MCF 10A (cell line): ENCODE measurements at regions not wholly inside any gene's neighbourhood (a gene's known extent, or its start where the extent isn't known, plus 50 kb on each side); places are given as distances from the start of the nearest gene placed in this dataset.
A peak's percentile ranks its signal among the peaks of the same experiment; 100 is the strongest.

ENCODE experiments used
- BruUV-seq: library from RNA; stranded (reverse); fragments of 400-500 nt; replicated peaks from 2 replicates; lab custom pipeline; 2021; lab: Mats Ljungman, UMichigan
- CTCF ChIA-PET: fragments of 300-600 bp; sonication (Branson Sonifier 250); formaldehyde crosslinking; extraction: SDS; loops from one replicate; lab custom pipeline; 2021; ENCODE audit warnings: antibody characterized with exemption, inconsistent platforms; lab: Yijun Ruan, JAX
- POLR2A ChIA-PET: fragments of 300-600, 350-650 bp; sonication (Branson Sonifier 250); formaldehyde crosslinking; extraction: SDS; loops from one replicate; lab custom pipeline; 2020; ENCODE audit warnings: antibody characterized with exemption, inconsistent platforms; lab: Yijun Ruan, JAX
- DNase-seq: peaks from one replicate; pipeline ENCODE4 v3.0.0-alpha.2; 2018; ENCODE audit not compliant: unreplicated experiment
- H3K27ac Mint-ChIP-seq: one replicate; pipeline ENCODE4 v1.8.0; 2022; ENCODE audit warnings: mild to moderate bottlenecking, low read depth, mixed read lengths; ENCODE audit not compliant: unreplicated experiment
- H3K27me3 Mint-ChIP-seq: one replicate; pipeline ENCODE4 v1.8.0; 2022; ENCODE audit warnings: mixed read lengths; ENCODE audit not compliant: insufficient read depth, unreplicated experiment
- H3K36me3 Mint-ChIP-seq: one replicate; pipeline ENCODE4 v1.8.0; 2022; ENCODE audit warnings: mild to moderate bottlenecking, moderate library complexity, mixed read lengths; ENCODE audit not compliant: insufficient read depth, unreplicated experiment
- H3K4me1 Mint-ChIP-seq: one replicate; pipeline ENCODE4 v1.8.0; 2022; ENCODE audit warnings: mixed read lengths; ENCODE audit not compliant: insufficient read depth, unreplicated experiment
- H3K4me3 Mint-ChIP-seq: one replicate; pipeline ENCODE4 v1.8.0; 2022; ENCODE audit warnings: mild to moderate bottlenecking, moderate library complexity, mixed read lengths; ENCODE audit not compliant: unreplicated experiment
- H3K9me3 Mint-ChIP-seq: one replicate; pipeline ENCODE4 v1.8.0; 2022; ENCODE audit warnings: mixed read lengths; ENCODE audit not compliant: unreplicated experiment
- intact Hi-C: fragments of 100-400 bp; cut with micrococcal nuclease; formaldehyde crosslinking; loops from 2 replicates; pipeline ENCODE4 v1.14.1; 2022
- TF ChIP-seq, protein P1 (sequence below): fragments of 200-600 bp; IDR thresholded peaks from one replicate; pipeline ENCODE4 v1.8.0; 2022; ENCODE audit warnings: antibody characterized with exemption, mild to moderate bottlenecking; ENCODE audit not compliant: unreplicated experiment

DNA sequence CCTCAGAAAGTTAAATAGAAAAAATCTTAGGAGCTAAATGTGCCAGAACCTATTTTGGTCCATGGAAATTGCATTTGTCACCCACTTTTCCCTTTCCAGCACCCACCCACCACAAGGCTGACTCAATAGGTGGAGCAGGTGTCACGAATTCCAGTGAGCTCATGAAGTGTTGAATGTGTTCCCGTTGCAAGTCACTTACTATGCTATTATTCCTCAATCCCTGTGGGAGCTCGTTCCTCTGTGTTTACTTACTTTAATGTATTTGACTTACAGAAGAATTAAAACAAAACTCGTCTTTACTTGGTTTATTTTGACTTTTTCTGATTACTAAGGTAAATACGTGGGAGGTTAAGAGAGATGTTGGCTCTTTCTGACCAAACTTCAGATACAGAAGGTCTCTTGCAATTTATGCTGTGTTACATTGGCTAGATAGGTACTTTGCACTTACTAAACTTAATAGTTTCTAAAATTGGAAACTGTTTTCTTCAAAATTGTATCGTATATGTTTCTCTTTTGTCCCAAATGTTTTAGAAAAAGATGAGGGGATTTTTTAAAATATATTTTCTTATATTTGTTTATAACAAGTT, 269.4 kb upstream of the NOVA1 start:
- CTCF ChIA-PET, result no interaction called here
- Mint-ChIP-seq H3K36me3 (no peaks in the 10 kb centered on the region), H3K9me3 (no peaks in the 10 kb centered on the region), H3K4me1 (no peaks in the 10 kb centered on the region), H3K4me3 (no peak overlapping the region), H3K27ac (no peak overlapping the region), H3K27me3 (peaks cover 47% of the 10 kb centered on the region)
- TF ChIP-seq, protein P1, sequence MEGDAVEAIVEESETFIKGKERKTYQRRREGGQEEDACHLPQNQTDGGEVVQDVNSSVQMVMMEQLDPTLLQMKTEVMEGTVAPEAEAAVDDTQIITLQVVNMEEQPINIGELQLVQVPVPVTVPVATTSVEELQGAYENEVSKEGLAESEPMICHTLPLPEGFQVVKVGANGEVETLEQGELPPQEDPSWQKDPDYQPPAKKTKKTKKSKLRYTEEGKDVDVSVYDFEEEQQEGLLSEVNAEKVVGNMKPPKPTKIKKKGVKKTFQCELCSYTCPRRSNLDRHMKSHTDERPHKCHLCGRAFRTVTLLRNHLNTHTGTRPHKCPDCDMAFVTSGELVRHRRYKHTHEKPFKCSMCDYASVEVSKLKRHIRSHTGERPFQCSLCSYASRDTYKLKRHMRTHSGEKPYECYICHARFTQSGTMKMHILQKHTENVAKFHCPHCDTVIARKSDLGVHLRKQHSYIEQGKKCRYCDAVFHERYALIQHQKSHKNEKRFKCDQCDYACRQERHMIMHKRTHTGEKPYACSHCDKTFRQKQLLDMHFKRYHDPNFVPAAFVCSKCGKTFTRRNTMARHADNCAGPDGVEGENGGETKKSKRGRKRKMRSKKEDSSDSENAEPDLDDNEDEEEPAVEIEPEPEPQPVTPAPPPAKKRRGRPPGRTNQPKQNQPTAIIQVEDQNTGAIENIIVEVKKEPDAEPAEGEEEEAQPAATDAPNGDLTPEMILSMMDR, result no peak
- DNase-seq, result peak; percentile 14
- intact Hi-C loops, result no loop called here
- no TSS peak for BruUV-seq
- POLR2A ChIA-PET, result interaction anchor here (0.7 to 1.2 kb wide), 2 partner anchors 10 to 11 kb away, joined by 3 to 5 read pairs; no protein-coding TSS in a partner anchor

DNA sequence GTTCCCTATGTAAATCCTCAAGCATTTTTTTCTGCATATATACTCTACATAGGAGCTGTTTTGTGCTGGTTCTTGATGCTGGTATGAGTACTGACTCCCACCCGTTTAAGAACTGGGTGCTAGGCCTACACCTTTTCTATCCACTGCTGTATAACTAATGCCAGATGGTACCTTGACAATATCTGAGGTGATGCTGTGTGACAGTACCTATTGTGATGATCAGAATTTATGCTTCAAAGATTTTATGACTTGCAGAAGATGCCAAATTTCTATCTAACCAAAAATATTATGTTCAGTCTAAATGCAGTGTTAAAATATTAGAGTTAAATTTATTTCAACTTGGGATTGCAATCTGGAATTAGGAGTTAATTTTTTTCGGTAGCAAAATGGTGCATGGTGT, 272.3 kb upstream of the NOVA1 start:
- intact Hi-C loops, result no loop called here
- TF ChIP-seq, protein P1, result no peak
- DNase-seq, result no peak
- BruUV-seq, result no TSS peak
- Mint-ChIP-seq H3K36me3 (no peaks in the 10 kb centered on the region), H3K4me1 (peaks cover 4% of the 10 kb centered on the region), H3K27ac (no peak overlapping the region), H3K9me3 (no peaks in the 10 kb centered on the region), H3K4me3 (no peak overlapping the region), H3K27me3 (peaks cover 62% of the 10 kb centered on the region)
- POLR2A ChIA-PET, result interaction anchor here (1.3 kb wide), 1 partner anchor 8 kb away, joined by 3 read pairs; no protein-coding TSS in a partner anchor
- CTCF ChIA-PET, result interaction anchor here (0.6 to 1.6 kb wide), 2 partner anchors 10 to 263 kb away, joined by 3 to 5 read pairs; no protein-coding TSS in a partner anchor

DNA sequence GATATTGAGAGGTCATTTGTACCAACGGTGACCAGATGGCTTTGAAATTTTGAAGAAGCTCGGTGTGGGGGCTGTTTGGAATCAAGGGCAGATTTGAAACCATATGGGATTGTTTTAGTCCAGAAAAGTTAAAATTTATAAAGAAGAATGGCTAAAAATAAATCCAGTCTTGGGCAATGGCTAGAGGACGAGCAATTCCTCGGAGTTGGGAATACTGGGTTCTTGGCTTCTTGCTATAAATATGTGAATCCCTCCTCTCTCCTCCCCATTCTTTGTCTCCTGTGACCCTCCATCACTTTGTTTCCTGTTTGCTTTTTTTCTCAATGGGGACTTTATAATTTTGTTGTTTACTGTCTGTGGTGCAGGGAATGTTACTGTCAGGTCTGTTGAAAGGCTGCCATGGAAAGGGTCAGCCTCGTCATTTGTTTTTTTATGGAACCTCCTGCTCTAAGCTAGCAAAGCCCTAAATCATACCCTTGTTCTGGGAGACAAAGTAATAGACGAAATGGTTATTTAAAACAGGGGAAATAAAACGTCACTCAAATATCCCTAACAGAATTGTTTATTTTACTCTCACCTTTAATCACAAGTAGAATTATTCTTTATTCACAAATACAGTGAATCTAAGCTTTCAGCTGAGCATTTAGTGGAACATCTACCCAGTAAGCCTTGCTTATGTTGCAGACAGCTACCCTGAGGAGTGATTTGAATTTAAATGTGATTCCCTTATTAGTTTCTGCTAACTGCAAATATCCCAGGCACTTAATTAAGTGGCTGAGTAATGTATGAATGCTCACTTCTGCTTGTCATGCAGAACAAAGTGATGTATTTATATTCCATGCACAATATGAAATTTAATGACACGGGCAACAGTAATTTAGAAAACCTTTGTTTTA, 273.1 kb upstream of the NOVA1 start:
- H3K27me3 Mint-ChIP-seq, result peaks cover 62% of the 10 kb centered on the region
- ChIA-PET CTCF (interaction anchor here (0.6 to 1.6 kb wide), 4 partner anchors 9 to 264 kb away, joined by 3 to 5 read pairs (median 4); no protein-coding TSS in a partner anchor), POLR2A (interaction anchor here (1.3 kb wide), 1 partner anchor 9 kb away, joined by 3 read pairs; no protein-coding TSS in a partner anchor)
- no peak overlapping the region for H3K27ac Mint-ChIP-seq
- intact Hi-C loops, result no loop called here
- H3K36me3 Mint-ChIP-seq, result no peaks in the 10 kb centered on the region
- H3K4me1 Mint-ChIP-seq, result peaks cover 4% of the 10 kb centered on the region
- no peak overlapping the region for H3K4me3 Mint-ChIP-seq
- BruUV-seq, result no TSS peak
- DNase-seq, result no peak
- TF ChIP-seq, protein P1, result no peak
- no peaks in the 10 kb centered on the region for H3K9me3 Mint-ChIP-seq
